ENCODE measurements at regions not wholly inside any gene's neighbourhood (a gene's known extent, or its start where the extent isn't known, plus 50 kb on each side); places are given as distances from the start of the nearest gene placed in this dataset.

- intact Hi-C loops (cut with DNase I) = no loop called here
- Histone ChIP-seq H3K4me3 (no peak overlapping the region), H3K4me1 (no peaks in the 10 kb centered on the region), H3K27me3 (no peaks in the 10 kb centered on the region), H3K27ac (no peak overlapping the region), H3K36me3 (no peaks in the 10 kb centered on the region), H3K9me3 (peaks cover 0 to 10% (median 0%) of the 10 kb centered on the region in 12 donors)
- DNase-seq = no peak
- no peak for ATAC-seq
- TF ChIP-seq CTCF (IDR thresholded peaks at IDR 0.05) = no peak
- TF ChIP-seq POLR2A (IDR thresholded peaks at IDR 0.05) = no peak
- 73 to 87% (median 83%) methylated on average over 10 of the region's 10 CpGs for WGBS, 4 donors
Measured at GRCh38 chr5:180411948-180412347, 58.8 kb upstream of the GFPT2 start.

- DNase-seq (no peak), ATAC-seq (no peak)
- 82 to 89% (median 86%) methylated on average over 4 of the region's 4 CpGs for WGBS, 4 donors
- H3K36me3 ChIP-seq = no peaks in the 10 kb centered on the region
- no peaks in the 10 kb centered on the region for H3K4me1 ChIP-seq
- no peak for TF ChIP-seq CTCF (IDR thresholded peaks at IDR 0.05)
- no peak for TF ChIP-seq POLR2A (IDR thresholded peaks at IDR 0.05)
- peaks cover 0 to 10% (median 0%) of the 10 kb centered on the region in 12 donors for H3K9me3 ChIP-seq
- no peak overlapping the region for H3K27ac ChIP-seq
- H3K4me3 ChIP-seq = no peak overlapping the region
- no peaks in the 10 kb centered on the region for H3K27me3 ChIP-seq
- intact Hi-C loops (cut with DNase I) = no loop called here
Measured at GRCh38 chr5:180414176-180414575, 61.0 kb upstream of the GFPT2 start.

- ATAC-seq = no peak
- DNase-seq = no peak
- no peaks in the 10 kb centered on the region for H3K36me3 ChIP-seq
- TF ChIP-seq CTCF (IDR thresholded peaks at IDR 0.05) (no peak), POLR2A (IDR thresholded peaks at IDR 0.05) (no peak)
- H3K27me3 ChIP-seq = no peaks in the 10 kb centered on the region
- H3K4me3 ChIP-seq = no peak overlapping the region
- 90 to 95% (median 92%) methylated on average over 3 of the region's 3 CpGs for WGBS, 4 donors
- H3K27ac ChIP-seq = no peak overlapping the region
- intact Hi-C loops (cut with DNase I) = no loop called here
- no peaks in the 10 kb centered on the region for H3K9me3 ChIP-seq
- H3K4me1 ChIP-seq = no peaks in the 10 kb centered on the region
Measured at GRCh38 chr5:180421672-180422071, 68.5 kb upstream of the GFPT2 start.

- 83 to 94% (median 88%) methylated on average over 2 of the region's 2 CpGs for WGBS, 4 donors
- Histone ChIP-seq H3K27me3 (no peaks in the 10 kb centered on the region), H3K4me3 (no peak overlapping the region), H3K36me3 (no peaks in the 10 kb centered on the region), H3K9me3 (no peaks in the 10 kb centered on the region), H3K27ac (no peak overlapping the region), H3K4me1 (no peaks in the 10 kb centered on the region)
- no peak for TF ChIP-seq POLR2A (IDR thresholded peaks at IDR 0.05)
- TF ChIP-seq CTCF (IDR thresholded peaks at IDR 0.05) = no peak
- ATAC-seq (no peak), DNase-seq (no peak)
- intact Hi-C loops (cut with DNase I) = no loop called here
Measured at GRCh38 chr5:180423133-180423532, 70.0 kb upstream of the GFPT2 start.
